ENCODE measurements at regions not wholly inside any gene's neighbourhood (a gene's known extent, or its start where the extent isn't known, plus 50 kb on each side); places are given as distances from the start of the nearest gene placed in this dataset.

DNA sequence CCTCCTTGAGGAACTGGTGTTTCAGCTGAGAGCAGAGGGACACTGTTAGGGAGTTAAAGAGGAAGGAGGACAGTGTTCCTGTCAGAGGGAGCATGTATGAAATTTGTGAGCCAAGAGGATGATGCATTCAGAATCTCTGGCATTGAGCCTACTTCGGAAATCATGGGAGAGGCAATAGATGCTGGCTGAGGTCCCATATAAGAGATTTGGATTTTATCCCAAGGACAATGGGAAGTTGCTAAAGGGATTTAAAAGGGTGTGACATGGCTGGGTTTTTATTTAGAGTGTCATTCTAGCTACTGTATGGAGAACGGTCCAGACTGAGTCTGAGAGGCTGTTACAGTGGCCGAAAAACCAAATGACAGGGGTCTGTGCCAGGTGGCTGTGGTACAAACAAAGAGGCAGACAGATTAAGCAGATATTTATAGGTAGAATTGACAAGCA, 403.2 kb upstream of the B3GALT2 start:
- Histone ChIP-seq H3K9me2 (replicated peaks; ENCODE audit: control insufficient read depth, low read length) (no peaks in the 10 kb centered on the region), H3K4me3 (ENCODE audit: low read length) (no peak overlapping the region), H3K27me3 (ENCODE audit: control insufficient read depth, low read length) (no peaks in the 10 kb centered on the region), H4K20me1 (ENCODE audit: control insufficient read depth, insufficient read depth, low read depth, low read length) (no peaks in the 10 kb centered on the region), H3K4me2 (ENCODE audit: low read length) (no peak overlapping the region), H3K27ac (ENCODE audit: low read depth, low read length) (no peak overlapping the region), H3K36me3 (ENCODE audit: control insufficient read depth, low read length) (no peaks in the 10 kb centered on the region), H3K9me3 (ENCODE audit: control insufficient read depth, insufficient read depth, low read length) (no peaks in the 10 kb centered on the region), H3F3A (ENCODE audit: control insufficient read depth, insufficient read depth) (no peaks in the 10 kb centered on the region), H3K4me1 (ENCODE audit: control insufficient read depth, low read length) (peaks cover 19% of the 10 kb centered on the region), H3K79me2 (ENCODE audit: control insufficient read depth, low read length) (no peaks in the 10 kb centered on the region)
- no peak for TF ChIP-seq EZH2phosphoT487 (IDR thresholded peaks at IDR 0.05; ENCODE audit: borderline replicate concordance, low read length)
- TF ChIP-seq, protein P1, sequence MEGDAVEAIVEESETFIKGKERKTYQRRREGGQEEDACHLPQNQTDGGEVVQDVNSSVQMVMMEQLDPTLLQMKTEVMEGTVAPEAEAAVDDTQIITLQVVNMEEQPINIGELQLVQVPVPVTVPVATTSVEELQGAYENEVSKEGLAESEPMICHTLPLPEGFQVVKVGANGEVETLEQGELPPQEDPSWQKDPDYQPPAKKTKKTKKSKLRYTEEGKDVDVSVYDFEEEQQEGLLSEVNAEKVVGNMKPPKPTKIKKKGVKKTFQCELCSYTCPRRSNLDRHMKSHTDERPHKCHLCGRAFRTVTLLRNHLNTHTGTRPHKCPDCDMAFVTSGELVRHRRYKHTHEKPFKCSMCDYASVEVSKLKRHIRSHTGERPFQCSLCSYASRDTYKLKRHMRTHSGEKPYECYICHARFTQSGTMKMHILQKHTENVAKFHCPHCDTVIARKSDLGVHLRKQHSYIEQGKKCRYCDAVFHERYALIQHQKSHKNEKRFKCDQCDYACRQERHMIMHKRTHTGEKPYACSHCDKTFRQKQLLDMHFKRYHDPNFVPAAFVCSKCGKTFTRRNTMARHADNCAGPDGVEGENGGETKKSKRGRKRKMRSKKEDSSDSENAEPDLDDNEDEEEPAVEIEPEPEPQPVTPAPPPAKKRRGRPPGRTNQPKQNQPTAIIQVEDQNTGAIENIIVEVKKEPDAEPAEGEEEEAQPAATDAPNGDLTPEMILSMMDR (IDR thresholded peaks at IDR 0.05; ENCODE audit: low read depth, low read length, poor library complexity, severe bottlenecking) = no peak

DNA sequence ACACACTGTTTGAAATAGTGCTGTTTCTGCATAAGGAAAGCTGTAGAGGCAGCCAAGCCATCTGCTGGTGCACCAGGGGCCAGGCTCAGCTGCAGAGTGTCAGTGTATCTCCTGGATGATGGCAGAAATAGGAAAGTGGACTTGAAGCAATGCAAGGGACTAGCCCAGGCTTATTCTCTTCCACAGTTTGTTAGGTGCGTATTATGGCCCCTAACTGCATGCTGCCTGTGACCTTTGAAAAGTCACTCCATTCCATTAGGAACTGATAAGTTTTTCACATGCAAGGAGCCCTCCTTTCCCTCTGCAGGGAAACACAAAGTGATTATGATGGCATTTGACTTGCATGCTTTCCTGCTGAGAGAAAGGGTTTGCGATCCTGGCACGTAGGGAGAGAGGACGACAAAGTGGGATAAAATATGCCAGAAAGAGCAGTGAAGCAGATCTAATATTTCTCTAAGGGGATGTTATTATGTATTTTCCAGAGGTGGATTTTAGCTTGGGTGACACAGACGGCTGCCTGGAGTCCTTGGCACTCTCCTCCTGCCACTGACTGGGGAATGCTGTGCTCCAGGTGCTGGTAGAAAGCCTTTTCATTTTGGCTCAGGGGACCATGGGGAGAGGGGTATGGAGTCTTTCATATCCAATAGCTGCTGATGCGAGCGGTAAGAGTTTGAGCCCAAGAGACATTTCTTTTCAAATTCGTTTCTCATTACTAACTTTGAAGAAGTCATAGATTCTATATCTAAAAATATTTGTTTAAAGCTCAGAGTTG, 402.1 kb upstream of the B3GALT2 start:
- Histone ChIP-seq H4K20me1 (ENCODE audit: control insufficient read depth, insufficient read depth, low read depth, low read length) (no peaks in the 10 kb centered on the region), H3K27me3 (ENCODE audit: control insufficient read depth, low read length) (no peaks in the 10 kb centered on the region), H3F3A (ENCODE audit: control insufficient read depth, insufficient read depth) (no peaks in the 10 kb centered on the region), H3K4me1 (ENCODE audit: control insufficient read depth, low read length) (peaks cover 8% of the 10 kb centered on the region), H3K9me3 (ENCODE audit: control insufficient read depth, insufficient read depth, low read length) (no peaks in the 10 kb centered on the region), H3K36me3 (ENCODE audit: control insufficient read depth, low read length) (no peaks in the 10 kb centered on the region), H3K9me2 (replicated peaks; ENCODE audit: control insufficient read depth, low read length) (no peaks in the 10 kb centered on the region), H3K4me2 (ENCODE audit: low read length) (no peak overlapping the region), H3K27ac (ENCODE audit: low read depth, low read length) (no peak overlapping the region), H3K79me2 (ENCODE audit: control insufficient read depth, low read length) (no peaks in the 10 kb centered on the region), H3K4me3 (ENCODE audit: low read length) (no peak overlapping the region)
- no peak for TF ChIP-seq EZH2phosphoT487 (IDR thresholded peaks at IDR 0.05; ENCODE audit: borderline replicate concordance, low read length)
- TF ChIP-seq, protein P1 (IDR thresholded peaks at IDR 0.05; ENCODE audit: low read depth, low read length, poor library complexity, severe bottlenecking) = no peak

DNA sequence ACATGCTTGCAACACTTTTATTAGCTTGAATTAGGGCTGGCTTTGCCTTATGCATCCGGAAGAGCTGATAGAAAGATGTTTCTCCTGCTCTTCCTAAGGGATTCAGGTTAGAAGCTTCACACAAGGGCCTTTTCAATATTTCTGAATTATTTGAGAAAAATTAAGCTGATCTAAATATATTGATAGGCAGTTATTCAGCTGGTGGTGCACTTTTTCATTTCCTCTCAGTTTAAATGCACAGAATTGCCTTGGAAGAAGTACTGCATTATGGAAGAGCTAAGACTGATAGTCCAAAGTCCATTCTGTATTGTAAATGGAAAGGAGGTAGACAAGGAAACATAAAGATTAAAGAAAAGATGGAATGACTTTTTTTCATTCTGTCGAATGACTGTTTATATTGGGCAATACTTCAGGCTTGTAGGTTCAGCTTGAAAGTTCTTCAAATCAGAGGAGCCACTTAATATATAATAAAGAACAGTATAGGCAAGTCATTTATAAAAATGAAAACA, 398.4 kb upstream of the B3GALT2 start:
- Histone ChIP-seq H3K4me2 (ENCODE audit: low read length) (no peak overlapping the region), H3K27ac (ENCODE audit: low read depth, low read length) (no peak overlapping the region)

More for the DNA sequence above, 398.4 kb upstream of the B3GALT2 start:
- no peaks in the 10 kb centered on the region for H3K79me2 ChIP-seq (ENCODE audit: control insufficient read depth, low read length)
- no peak overlapping the region for H3K4me3 ChIP-seq (ENCODE audit: low read length)
- H3K4me1 ChIP-seq (ENCODE audit: control insufficient read depth, low read length) = no peaks in the 10 kb centered on the region
- H3F3A ChIP-seq (ENCODE audit: control insufficient read depth, insufficient read depth) = no peaks in the 10 kb centered on the region
- H3K36me3 ChIP-seq (ENCODE audit: control insufficient read depth, low read length) = no peaks in the 10 kb centered on the region
- TF ChIP-seq, protein P1 (IDR thresholded peaks at IDR 0.05; ENCODE audit: low read depth, low read length, poor library complexity, severe bottlenecking) = no peak
- no peak for TF ChIP-seq EZH2phosphoT487 (IDR thresholded peaks at IDR 0.05; ENCODE audit: borderline replicate concordance, low read length)
- H3K27me3 ChIP-seq (ENCODE audit: control insufficient read depth, low read length) = no peaks in the 10 kb centered on the region
- peaks cover 3% of the 10 kb centered on the region; the same call in 1 of the 2 replicates for H3K9me3 ChIP-seq (ENCODE audit: control insufficient read depth, insufficient read depth, low read length)
- no peaks in the 10 kb centered on the region for H4K20me1 ChIP-seq (ENCODE audit: control insufficient read depth, insufficient read depth, low read depth, low read length)
- no peaks in the 10 kb centered on the region for H3K9me2 ChIP-seq (replicated peaks; ENCODE audit: control insufficient read depth, low read length)
